ENCODE measurements at regions not wholly inside any gene's neighbourhood (a gene's known extent, or its start where the extent isn't known, plus 50 kb on each side); places are given as distances from the start of the nearest gene placed in this dataset.

DNA sequence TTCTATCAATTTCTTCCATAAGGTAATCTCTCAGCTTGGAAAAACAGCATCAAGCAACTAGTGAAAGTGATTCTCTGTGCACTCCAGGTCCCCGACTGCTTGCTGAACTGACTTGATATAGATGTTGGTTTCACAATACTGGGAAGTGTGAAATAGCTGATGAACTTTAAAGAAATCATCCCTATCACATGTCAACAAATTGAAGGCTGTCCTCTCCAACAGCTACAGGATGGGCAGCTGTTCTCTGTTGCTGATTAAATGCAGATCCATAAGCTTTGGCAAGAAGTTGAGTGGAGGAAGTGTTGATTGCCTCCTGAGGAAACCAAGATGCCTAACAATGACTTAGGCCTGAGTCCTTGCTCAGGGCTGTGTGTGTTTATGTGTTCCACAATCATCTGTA, 130.4 kb upstream of the GDF10 start:
- no peak for DNase-seq

DNA sequence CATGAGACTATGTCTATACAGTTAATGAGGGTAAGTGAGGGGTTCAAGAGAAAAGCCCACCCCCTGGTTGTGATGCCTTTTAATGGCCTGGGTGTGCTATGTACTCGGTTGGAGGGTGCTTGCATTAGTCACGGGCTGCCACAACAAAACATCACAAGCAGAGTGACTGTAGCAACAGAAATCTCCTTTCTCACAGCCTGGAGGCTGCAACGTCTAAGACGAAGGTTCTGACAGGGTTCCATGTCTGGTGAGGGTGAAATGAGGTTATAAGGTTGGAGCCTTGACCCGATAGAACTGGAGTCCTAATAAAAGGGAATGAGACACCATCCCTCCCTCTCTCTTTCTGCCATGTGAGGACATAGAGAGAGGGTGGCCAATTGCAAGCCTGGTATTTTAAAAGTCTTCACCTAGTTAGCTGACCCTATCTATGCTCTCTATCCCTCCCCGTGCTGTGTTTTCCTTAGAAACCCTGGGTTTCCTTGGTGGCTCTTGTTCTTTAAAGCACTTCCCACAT, 126.0 kb upstream of the GDF10 start:
- no peak for DNase-seq

DNA sequence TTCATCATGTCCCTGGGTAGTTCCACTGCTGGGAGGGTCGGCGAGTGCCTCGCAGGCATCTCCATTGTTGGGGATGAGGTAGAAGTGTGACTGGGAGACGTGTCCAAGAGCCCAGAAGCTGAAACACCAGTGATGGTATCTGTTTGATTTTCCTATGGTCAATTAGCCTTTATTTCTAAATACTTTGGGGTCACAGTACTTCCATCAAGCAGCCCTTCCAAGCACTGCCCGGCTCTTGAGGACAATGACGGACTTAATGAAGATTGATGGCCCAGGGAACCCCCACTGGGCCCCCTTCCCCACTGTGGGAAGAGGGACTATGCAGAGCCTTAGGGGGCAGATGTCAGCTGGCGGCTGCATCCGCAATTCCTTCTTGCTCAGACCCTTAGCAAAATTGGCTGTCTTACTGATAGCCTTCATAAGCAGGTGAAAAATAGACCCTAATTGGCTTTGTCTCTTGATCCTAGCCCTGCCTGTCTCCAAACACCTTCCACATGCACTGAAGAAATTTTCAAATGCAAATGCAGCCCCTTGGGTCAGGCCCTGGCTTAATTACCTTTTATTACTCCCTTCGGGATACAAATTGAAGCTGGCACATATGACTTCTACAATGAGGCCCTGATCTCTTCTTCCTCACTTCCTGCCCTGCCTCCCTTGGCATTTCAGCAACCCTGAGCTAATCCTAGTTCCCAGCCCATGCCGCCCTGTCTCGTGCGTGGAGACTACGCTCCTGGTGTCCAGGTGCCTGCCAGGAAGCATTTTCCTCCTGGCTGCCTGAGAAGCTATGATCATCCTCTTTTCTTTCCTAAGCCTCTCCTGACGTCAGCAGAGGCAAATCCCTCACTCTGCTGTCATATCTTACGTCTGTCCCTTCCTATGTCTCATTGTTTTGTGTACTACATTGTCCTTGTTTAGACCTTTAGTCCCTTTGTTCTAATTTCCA, 124.5 kb upstream of the GDF10 start:
- DNase-seq: no peak

DNA sequence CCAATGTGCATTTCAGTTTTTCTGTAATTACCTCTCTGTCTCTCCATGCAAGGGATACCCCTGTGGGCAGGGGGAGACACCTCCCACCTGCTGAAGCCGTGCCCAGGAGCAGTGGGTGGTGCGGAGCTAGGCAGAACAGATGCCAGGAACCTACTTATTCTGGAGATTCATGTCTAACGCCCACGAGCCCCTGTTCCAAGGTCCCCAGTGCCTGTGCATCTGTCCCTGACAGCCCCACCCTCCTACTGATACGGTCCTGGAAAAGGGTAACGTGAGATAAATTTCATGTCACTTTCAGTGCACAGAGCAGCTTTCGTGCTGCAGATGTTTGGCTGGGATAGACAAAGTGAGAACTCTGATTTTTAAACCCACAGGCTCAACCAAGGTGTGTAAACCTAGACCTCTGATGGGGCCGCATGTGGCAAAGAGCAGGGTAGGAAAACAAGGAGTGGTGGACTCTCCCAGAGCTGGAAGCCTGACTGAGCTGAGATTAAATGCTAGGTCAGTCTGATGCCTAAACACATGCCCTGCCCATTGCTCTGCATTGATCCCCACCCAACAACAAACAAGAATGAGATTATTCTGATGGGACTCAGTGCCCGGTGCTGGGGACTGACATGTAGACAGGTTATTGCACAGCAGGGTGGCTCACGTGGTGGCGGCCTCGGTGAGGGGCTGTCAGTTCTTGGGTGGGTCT, 123.6 kb upstream of the GDF10 start:
- DNase-seq: no peak

DNA sequence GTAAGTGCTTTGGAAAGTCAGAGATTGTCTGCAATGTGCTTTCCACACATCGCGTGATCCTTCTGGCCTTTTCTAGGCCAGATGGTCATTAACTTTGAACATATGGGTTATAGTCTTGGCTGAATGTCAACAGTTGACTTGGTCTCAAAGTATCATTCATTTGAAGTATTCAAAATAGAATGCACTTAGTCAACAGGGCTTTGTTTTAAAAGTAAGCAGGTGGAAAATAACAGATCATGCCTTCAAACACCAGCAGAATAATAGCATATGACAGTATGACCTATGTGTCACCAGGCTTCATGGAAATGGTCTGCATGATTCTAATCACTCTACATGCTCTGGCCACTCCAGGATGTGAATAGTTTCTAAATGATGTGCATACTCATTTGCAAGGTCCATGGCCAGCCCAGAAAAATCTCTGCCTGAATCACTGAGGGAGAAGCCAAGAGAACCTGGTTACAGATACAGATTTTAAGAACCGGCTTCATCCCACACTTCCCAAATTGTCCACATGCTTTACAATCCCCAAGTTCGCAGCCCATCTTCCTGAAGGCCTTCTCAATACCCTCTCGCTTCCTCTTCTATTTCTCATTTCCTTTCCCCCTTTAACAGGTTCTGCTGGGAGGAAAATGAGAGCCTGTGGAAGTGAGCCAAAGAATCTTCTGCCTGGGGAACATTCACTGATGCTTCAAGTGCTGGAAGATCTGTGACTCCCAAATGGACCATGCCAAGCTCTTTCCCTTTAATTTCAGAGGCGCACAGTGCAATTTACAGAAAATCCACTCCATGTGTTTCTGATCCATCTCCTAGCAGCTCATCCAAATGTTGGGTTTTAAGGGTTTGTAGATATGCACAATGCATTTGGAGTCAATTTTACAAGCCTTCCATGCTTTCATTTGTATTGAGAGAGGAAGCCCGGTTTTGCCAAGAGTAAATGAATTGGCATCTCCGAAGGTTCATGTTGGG, 122.8 kb upstream of the GDF10 start:
- no peak for DNase-seq

DNA sequence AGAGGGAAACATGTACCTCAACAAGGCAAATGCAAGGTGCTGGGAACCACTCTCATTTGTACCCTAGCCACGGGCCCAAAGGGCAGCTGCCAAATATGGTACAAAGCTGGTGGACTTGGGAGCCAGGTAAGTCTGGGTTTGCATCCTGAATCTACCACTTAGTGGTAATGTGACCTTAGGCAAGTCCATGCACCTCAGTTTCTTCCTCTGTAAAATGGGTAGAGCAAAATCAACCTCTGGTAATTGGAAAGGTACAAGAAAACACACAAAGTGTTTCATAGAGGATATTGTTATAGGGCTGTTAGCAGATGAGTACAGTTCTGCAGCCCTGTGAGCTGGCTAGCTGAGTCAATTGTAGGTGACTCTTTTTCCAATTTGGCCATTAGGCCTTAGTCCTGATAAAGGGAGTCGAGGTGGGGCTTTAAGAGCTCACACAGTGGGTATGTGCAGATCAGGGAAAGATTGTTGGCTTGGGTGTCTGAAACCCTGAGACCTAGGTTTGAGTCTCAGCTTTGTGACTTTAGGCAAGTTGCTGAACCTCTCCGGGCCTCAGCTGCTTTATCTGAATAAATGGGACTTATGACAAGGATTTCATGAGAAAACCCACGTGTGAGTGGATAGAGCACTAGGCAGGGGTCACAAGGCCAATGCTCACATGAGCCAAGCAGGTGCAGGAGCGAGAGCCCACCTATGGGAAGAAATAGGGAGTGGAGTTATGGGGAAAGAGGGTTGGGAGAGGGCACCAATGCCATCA, 121.3 kb upstream of the GDF10 start:
- no peak for DNase-seq

DNA sequence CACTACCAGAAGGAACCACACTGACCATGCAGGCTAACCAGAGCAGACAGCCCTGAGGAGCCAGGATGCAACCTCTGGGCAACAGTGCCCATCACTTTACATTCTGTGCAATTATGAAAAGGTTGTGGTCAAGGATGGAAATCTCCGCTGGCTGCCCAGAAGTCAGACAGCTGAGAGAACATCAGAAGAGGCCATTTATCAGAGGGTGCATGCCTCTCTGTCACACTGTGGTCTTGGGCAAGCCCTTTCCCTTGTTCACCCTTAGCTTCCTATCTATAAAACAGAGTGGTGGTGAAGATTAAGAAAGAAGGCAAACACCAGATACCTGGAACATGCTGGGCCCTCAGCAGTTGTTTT, 120.7 kb upstream of the GDF10 start:
- DNase-seq: no peak

DNA sequence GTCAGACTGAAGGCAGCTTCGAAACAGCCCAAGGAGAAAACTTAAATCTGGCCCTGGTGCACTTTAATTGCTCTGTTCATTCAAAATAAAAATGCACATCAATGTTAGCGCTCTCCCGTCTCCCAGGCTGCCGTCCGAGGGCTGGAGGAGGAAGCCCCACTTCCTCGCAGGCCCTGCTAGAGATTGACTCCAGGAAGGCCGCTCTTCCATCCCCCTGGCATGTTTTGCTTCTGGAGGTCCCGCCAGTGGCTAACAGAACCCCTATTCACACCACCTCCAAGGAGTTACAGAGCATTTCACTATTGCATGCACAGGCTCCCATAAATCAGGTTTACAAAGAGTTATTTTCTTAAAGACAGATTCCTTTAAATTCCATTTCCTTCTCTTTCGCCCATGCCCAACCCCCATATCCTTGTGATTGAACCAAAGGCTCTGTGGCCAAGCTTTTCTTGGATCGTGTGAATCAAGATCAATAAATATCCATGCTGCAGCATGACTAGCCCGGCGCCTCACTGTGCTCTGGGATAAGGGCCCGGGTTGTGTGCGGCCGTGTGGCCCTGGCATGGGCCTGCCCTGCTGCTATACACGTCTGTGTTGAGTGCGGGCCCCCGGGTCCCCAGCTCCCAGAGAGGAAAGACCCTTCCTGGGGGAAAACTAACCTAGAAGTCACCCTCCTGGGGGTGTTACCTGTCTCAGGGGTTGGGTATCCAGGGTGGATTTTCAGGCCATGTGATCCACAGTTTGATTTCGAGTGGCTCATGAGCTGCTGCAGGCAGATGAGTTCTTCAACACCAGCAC, 118.7 kb upstream of the GDF10 start:
- DNase-seq: no peak

DNA sequence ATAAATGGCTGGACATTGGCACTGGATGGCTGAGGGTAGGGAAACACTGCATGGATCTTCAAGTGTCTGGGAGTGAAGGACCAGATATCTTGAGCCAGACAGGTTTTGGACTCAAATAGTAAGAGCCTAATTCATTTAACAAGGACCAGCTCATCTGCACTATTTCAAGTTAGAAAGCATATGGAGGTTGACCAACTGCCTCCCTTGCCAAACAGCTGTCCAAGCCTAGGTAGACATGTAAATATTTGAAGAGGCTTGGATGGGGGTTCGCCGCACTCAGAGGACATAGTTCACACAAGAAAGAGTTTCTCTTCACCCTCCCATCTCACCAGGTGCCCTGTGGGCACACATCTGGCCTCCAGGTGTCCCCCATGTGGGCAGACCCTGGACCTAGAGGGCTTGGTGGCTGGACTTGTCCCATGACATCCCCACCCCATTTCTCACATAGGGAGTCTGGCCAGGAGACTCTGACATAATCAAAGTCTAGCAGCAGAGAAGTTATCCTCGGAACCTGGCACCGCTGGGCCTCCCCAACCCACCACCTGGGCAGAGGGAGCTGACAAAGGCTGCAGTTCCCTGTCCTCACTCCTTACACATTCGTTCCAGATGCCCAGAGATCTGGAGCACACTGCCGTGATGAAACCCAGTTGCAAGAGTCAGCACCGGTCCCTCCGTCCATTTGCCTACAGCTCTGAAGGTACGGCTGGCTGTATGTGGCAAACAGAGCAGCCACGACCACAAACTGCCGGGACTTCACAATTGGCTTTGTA, 116.9 kb upstream of the GDF10 start:
- no peak for DNase-seq

DNA sequence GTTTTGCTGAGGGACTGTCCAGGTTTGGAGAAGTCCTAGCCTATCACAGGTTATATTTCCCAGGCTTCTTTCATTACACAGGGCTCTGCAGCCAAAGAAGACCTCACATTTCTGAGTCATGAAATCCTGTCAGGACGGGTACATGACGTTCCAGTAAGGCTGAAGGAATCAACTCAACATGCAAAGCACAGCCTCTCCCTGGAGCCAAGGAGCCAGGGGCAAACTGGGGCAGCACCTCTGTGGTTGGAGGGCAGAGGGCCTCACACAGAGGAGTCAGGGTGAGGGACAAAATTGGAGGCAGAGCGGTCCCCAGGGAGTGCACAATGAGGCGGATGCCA, 116.3 kb upstream of the GDF10 start:
- DNase-seq: no peak

DNA sequence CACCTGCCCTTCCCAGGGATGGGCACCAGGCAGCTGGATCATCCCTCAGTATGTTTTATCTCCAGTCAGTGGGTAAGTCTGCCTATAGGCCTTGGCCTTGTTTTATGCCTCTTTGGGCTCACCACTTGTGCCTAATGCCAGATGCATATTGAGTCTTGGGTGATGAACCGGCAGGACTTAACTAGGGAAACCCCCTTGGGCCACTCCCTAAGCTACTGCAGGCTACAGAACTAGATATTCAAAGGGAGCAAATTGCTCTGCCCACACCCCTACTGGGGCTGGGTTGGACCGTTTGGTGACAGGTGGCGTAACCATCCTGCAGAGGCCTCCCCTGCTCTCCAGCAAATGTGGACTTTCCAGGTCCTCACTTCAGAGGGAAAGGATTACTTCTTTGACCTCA, 115.7 kb upstream of the GDF10 start:
- DNase-seq: no peak

DNA sequence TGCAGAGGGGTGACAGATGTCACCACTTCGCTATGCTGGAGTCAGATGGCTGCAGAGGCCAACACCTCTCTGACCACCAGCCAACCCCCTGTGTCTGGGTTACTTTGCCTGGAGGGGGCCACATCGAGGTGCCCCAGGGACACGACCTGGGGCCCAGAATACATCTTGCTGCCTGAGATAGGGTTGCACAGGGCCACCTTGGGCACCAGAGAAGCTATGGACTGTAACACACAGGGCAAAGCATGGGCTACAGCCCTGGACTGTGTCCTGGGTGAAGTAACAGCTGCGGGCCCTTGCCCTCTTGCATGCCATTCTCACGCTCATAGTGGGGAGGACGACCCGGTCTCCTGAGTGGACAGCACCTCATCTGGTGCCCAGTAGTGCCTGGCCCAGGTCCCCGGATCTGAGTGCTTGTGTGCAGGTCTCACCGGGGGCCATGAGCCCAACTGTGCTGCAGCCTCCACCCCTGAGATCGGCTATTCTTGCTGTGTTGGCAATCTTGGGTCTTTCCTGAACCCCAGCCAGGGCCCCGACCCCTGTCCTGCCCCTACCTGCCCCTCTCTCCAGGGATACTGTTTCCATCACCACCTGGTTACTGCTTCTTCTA, 115.2 kb upstream of the GDF10 start:
- no peak for DNase-seq

DNA sequence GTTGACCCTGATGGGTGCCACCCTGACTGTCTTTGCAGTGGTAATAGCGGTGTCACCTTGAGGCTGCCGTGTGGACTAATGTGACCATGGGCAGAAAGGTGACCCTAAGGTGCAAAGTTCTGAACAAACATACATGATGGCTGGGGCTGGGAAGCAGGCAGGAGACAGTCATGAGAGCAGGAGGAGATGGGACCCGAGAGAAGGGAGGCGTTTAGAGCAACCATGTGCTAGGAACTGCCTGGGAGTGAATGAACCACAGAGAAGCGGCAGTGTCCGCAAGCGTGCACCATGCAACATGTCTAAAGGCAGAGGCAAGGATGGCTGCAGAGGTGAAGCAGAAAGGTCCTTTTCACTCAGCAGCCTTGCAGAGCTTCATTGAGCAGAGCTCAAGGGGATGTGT, 113.1 kb upstream of the GDF10 start:
- DNase-seq: no peak

DNA sequence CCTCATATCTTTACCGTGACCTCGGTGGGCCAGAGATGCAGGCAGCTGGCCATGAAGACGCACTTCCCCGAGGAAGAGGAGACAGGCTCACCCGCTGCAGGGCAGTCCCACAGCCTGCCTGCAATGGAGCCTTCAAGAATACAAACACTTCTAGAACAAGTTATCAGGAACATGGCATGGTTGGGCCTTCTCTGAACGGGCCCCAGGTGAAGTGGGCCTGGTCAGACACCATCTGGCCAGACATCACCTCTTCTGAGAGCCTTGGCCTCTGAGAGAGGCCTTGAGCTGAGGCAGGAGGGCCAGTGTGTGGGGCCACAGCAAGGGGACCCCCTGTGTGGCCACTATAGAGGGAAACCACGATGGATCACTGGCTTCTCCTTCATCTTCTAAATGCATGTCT, 112.4 kb upstream of the GDF10 start:
- no peak for DNase-seq

DNA sequence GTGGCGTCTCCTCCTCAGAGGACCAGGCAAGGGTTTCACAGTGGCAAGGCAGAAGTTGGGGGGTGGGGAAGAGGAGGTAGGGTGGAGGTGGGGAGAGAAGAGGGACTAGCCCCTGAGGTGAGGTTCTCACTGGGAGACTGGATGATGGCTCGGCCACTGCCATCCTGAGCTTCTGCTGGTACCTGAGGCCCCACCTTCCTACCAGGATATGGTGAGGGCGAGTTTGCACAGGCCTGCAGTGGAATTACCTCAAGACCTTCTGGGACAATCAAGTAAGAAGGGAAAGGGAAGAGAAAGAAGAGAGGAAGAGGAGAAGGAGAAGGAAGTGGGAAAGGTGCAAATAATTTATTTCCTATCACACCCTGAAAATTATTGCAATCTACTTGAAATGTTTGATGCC, 111.8 kb upstream of the GDF10 start:
- DNase-seq: no peak

DNA sequence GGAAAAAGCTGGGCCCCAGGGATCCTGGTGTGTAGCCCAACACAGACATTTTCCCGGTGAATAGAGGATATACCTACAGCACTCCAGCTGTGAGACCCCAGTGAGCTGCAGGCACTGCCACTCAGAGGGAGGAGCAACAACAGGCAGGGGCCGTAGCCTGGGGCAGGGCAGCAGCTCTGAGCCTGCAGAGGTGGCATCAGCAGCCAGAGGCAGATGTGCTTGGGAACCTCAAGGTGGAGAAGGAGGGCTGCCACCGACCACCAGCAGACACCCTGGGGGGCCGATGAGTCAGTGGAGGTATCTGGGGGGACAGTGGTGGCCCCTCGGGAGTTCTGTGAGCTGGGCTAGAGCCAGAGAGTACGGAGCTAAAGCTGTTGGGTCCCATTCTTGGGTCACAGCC, 110.2 kb upstream of the GDF10 start:
- no peak for DNase-seq

DNA sequence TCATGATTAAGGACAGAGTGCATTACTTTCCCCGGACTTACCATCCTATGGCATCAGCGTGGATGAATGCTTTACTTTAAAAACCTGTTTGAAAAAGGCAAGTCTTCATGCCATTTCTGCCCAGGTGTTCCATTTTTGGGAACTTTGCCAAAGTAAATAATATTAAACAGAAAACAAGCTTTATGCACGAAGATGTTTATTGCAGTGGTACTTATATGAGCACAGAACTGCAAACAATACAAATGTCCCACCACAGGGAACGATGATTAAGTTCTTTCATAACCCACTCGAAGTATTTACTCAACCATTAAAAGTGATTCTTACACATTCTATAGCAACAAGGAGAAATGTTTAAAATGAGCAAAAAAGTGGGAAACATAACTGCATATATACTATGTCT, 109.7 kb upstream of the GDF10 start:
- no peak for DNase-seq

DNA sequence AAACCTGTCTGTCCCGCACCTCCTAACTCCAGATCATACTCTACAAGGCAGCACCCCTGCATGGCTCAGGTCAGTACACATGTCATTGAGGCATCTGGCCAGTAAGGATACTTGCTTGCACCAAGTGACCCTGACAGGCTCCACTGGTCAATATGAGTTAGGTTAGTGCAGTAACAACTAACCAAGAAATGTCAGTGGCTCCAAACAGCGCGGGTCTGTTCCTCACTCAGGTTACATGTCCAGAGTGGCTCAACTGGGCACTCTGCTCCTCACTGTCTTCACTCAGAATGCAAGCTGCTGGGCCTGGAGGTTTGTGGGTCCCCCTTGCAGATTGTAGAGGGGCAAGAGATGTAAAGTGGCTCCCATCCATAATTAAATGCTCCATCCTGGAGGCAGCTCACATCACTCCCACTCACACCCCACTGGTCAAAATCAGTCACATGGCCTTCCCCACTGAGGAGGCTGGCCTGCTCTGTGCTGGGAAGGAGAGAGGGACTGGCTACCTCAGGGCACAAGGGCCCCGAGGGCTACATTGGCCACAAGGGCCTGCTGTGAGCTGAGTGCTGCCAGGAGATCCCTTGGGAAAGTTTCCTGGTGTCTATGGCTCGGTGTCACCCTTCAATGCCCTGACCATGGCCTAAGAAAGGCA, 109.1 kb upstream of the GDF10 start:
- no peak for DNase-seq

DNA sequence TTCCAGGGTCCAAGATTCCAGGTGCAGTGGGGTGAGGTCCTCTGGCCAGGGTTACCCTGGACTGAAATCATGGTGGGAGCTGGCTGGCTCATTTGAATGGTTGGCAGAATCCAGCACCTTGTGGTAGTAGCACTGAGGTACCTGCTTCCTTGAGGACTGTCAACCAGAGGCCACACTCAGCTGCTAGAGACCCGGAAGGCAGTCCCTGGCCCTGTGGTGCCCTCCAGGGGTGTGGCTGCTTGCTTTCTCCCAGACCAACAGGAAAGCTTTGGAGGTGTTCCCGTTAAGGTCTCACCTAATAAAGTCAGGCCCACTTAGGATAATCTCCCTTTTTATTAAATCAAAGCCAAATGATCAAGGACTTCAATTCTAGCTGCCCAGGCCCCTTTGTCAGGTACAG, 107.7 kb upstream of the GDF10 start:
- no peak for DNase-seq

DNA sequence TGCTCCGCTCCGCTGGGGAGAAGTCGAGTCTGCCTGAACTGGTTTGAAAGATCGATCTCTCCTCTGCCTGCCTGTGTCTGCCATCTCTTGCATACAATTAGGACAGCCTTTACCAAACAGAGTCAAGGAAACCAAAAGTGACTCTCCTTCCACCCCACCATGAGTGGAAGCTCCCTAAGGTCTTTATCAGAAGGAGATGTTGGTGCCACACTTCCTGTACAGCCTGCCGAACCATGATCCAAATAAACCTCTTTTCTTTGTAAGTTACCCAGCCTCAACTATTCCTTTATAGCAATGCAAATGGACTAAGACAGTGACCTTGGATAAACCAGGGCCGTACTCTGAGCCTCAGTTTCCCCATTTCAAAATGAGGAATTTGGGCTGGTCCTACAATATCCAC, 106.3 kb upstream of the GDF10 start:
- DNase-seq: no peak
